Upper lobe of right lung (tissue), 1 donor: ENCODE measurements at regions not wholly inside any gene's neighbourhood (a gene's known extent, or its start where the extent isn't known, plus 50 kb on each side); places are given as distances from the start of the nearest gene placed in this dataset.

Experiments
- ATAC-seq: fragments of 200-7000 bp; cut with Tn5 transposase; one replicate; pipeline ENCODE4 v1.9.1; 2020; ENCODE audit warnings: mild to moderate bottlenecking, moderate library complexity
- DNase-seq: peaks from one replicate; pipeline ENCODE4 v3.0.0-alpha.2; 2020
- H3K27ac ChIP-seq: fragments of 200-600 bp; one replicate; pipeline ENCODE4 v1.8.0; 2022
- H3K27me3 ChIP-seq: fragments of 200-600 bp; one replicate; pipeline ENCODE4 v1.8.0; 2022; ENCODE audit warnings: mild to moderate bottlenecking
- H3K36me3 ChIP-seq: fragments of 200-600 bp; one replicate; pipeline ENCODE4 v1.8.0; 2022
- H3K4me1 ChIP-seq: fragments of 200-600 bp; one replicate; pipeline ENCODE4 v1.8.0; 2022
- H3K4me3 ChIP-seq: fragments of 200-600 bp; one replicate; pipeline ENCODE4 v1.8.0; 2022; ENCODE audit warnings: mild to moderate bottlenecking
- H3K9me3 ChIP-seq: fragments of 200-600 bp; one replicate; pipeline ENCODE4 v1.8.0; 2022
- CTCF ChIP-seq: fragments of 200-600 bp; IDR thresholded peaks from one replicate; pipeline ENCODE4 v1.8.0; 2022; ENCODE audit warnings: antibody characterized with exemption
- intact Hi-C: fragments of 100-400 bp; cut with DNase I; formaldehyde crosslinking; loops from one replicate; pipeline ENCODE4 v1.11.0; 2022
- donor health status: DM: no; HTN: yes; CAD: no; lungs with severe emphysema.

GRCh38 chr17:73757420-73757819 is 113.2 kb upstream of the SDK2 start:
- H3K9me3 ChIP-seq: no peaks in the 10 kb centered on the region
- no peak overlapping the region for H3K27ac ChIP-seq
- H3K27me3 ChIP-seq: no peaks in the 10 kb centered on the region
- TF ChIP-seq CTCF: no peak
- H3K36me3 ChIP-seq: no peaks in the 10 kb centered on the region
- ATAC-seq (no peak), DNase-seq (no peak)
- H3K4me1 ChIP-seq: no peaks in the 10 kb centered on the region
- intact Hi-C loops: no loop called here
- H3K4me3 ChIP-seq: no peak overlapping the region

DNA sequence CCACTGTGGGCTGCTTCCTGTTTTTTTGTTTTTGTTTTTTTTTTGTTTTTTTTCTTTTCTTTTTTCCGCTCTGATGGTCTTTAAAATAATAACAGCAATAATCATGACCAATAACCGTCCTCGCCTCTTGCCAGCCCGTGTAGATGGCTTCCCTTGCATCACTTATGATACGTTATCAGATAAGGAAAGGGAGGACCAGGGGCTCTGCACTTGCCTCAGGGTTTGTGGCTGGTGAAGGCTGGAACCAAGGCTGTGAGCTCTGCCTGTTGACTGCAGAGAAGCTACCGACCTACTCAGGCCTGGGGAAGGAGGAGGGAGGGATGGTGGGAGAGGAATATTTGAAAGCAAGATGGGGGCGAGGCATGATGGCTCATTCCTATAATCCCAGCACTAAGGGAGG is 114.0 kb upstream of the SDK2 start:
- Histone ChIP-seq H3K4me1 (no peaks in the 10 kb centered on the region), H3K4me3 (no peak overlapping the region), H3K9me3 (no peaks in the 10 kb centered on the region), H3K27me3 (no peaks in the 10 kb centered on the region), H3K27ac (no peak overlapping the region), H3K36me3 (no peaks in the 10 kb centered on the region)
- intact Hi-C loops: no loop called here
- TF ChIP-seq CTCF: no peak
- ATAC-seq (no peak), DNase-seq (no peak)

DNA sequence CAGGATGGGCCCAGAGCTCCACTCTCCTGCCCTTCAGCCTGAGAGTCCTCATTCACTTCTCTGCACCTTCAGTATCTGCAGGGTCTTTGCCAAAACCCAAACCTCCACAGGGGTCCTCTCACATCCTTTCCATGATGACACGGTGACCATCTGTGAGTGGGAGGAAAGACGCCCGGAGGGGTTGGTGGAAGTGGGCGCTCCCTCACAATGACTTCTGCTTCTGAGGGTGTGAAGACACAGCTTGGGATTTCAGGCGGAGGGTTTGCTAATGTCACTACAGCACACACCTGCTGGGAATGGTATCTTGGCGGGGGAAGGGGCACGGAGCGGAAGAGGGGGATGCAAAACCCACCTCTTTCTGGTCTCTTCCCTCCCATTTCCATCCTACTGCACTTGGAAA is 115.1 kb upstream of the SDK2 start:
- no peak for TF ChIP-seq CTCF
- ATAC-seq (no peak), DNase-seq (no peak)
- intact Hi-C loops: no loop called here
- Histone ChIP-seq H3K4me1 (no peaks in the 10 kb centered on the region), H3K9me3 (no peaks in the 10 kb centered on the region), H3K36me3 (no peaks in the 10 kb centered on the region), H3K27me3 (no peaks in the 10 kb centered on the region), H3K4me3 (no peak overlapping the region), H3K27ac (no peak overlapping the region)

DNA sequence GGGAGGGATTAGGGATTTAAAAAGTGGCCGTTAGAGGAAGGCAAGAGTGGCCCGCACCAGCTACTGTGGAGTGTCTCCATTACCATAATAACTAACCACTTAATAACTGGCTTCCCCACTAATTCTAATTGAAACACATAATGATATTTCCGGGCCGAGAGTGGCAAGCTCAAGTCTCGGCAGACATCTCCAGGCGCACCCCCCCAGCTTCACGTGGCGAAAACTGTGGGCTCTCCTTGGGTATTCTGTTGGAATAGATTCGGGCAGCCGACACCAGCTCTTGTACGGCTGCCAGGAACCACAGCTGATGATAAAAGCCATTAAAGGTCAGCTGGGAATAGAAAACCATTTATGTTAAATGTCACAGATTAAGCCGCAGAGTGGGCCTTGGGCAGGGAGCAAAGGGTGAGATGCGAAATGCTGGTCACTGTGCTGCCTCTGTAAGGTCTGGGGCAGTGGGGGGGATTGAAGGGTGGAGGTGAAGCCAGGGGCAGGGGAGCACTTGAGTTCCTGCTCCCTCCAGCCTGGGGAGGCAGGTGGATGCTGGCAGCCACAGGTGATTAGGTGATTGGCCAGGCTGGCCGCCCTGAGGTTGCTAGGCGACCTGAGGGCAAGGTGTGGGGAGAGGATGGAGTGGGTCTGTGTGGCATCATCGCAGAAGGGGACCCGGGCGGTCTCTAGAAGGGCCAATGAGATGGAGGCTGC is 115.6 kb upstream of the SDK2 start:
- no peaks in the 10 kb centered on the region for H3K27me3 ChIP-seq
- ATAC-seq (no peak), DNase-seq (no peak)
- no peaks in the 10 kb centered on the region for H3K9me3 ChIP-seq
- intact Hi-C loops: no loop called here
- no peaks in the 10 kb centered on the region for H3K4me1 ChIP-seq
- no peak overlapping the region for H3K27ac ChIP-seq
- TF ChIP-seq CTCF: no peak
- no peaks in the 10 kb centered on the region for H3K36me3 ChIP-seq
- no peak overlapping the region for H3K4me3 ChIP-seq

DNA sequence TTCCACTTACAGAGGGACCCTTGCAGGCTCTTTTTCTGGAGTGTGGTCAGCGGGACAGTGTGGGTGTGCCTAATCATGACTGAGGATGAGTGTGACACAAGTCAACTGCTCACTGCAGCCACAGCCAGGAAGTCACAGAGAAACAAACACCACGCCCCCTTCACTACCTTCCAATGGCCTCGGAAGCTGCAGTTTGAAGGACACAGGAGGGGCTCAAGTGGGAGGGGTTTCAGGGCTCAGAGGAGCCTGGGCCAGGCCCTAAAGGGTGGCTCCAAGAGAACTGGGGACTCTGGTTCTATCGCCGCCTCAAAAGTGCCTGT is 116.2 kb upstream of the SDK2 start:
- H3K27me3 ChIP-seq: no peaks in the 10 kb centered on the region
- intact Hi-C loops: no loop called here
- no peaks in the 10 kb centered on the region for H3K9me3 ChIP-seq
- H3K27ac ChIP-seq: no peak overlapping the region
- no peak for TF ChIP-seq CTCF
- DNase-seq (no peak), ATAC-seq (peak; percentile 50)
- no peaks in the 10 kb centered on the region for H3K4me1 ChIP-seq
- no peak overlapping the region for H3K4me3 ChIP-seq
- no peaks in the 10 kb centered on the region for H3K36me3 ChIP-seq
